Liver (tissue), 8 donors: ENCODE measurements at regions not wholly inside any gene's neighbourhood (a gene's known extent, or its start where the extent isn't known, plus 50 kb on each side); places are given as distances from the start of the nearest gene placed in this dataset.

Experiments
- DNase-seq: peaks from one replicate; pipeline ENCODE4 v3.0.0-alpha.2; 2017; ENCODE audit warnings: low spot score
- H3K27ac ChIP-seq, 2 donors: one replicate each; pipeline ENCODE4 v1.7.0; 2013; ENCODE audit warnings: inconsistent platforms in 2 of 2, low read length in 2 of 2, control low read depth in 1 of 2, low read depth in 1 of 2, mild to moderate bottlenecking in 1 of 2
- H3K27me3 ChIP-seq, 4 donors: one replicate each; pipeline versions ENCODE4 v1.6.1 to v1.7.0; 2013; ENCODE audit warnings: low read length in 3 of 4, inconsistent platforms in 1 of 4, mild to moderate bottlenecking in 1 of 4, moderate library complexity in 1 of 4; ENCODE audit not compliant: control insufficient read depth in 4 of 4, insufficient read depth in 4 of 4
- H3K36me3 ChIP-seq, 4 donors: one replicate each; pipeline versions ENCODE4 v1.6.1 to v1.7.0; 2013; ENCODE audit warnings: low read length in 3 of 4, mild to moderate bottlenecking in 3 of 4, low read depth in 1 of 4, moderate library complexity in 1 of 4; ENCODE audit not compliant: control insufficient read depth in 4 of 4, insufficient read depth in 3 of 4
- H3K4me1 ChIP-seq, 4 donors: one replicate each; pipeline versions ENCODE4 v1.6.1 to v1.7.0; 2013; ENCODE audit warnings: low read length in 3 of 4, mild to moderate bottlenecking in 3 of 4, moderate library complexity in 1 of 4; ENCODE audit not compliant: control insufficient read depth in 4 of 4, insufficient read depth in 4 of 4
- H3K4me3 ChIP-seq, 3 donors: one replicate each; pipeline versions ENCODE4 v1.6.1 to v1.7.0; 2013; ENCODE audit warnings: low read length in 3 of 3, control low read depth in 1 of 3, low read depth in 1 of 3, mild to moderate bottlenecking in 1 of 3
- H3K9ac ChIP-seq, 2 donors: one replicate each; pipeline ENCODE4 v1.7.0; 2013; ENCODE audit warnings: low read length in 2 of 2, mild to moderate bottlenecking in 2 of 2, moderate library complexity in 2 of 2, control low read depth in 1 of 2, low read depth in 1 of 2
- H3K9me3 ChIP-seq, 4 donors: one replicate each; pipeline versions ENCODE4 v1.6.1 to v1.7.0; 2013; ENCODE audit warnings: low read length in 3 of 4; ENCODE audit not compliant: control insufficient read depth in 4 of 4
- EGR1 ChIP-seq, 2 donors: IDR thresholded peaks; 2 replicates each; pipeline ENCODE4 v1.6.1; 2016 to 2018; ENCODE audit warnings: antibody characterized with exemption in 2 of 2, low read depth in 2 of 2
- FOXA1 ChIP-seq: IDR thresholded peaks from 2 replicates; pipeline ENCODE4 v1.6.1; 2016; ENCODE audit warnings: antibody characterized with exemption
- FOXA2 ChIP-seq: IDR thresholded peaks from 2 replicates; pipeline ENCODE4 v1.6.1; 2016; ENCODE audit warnings: antibody characterized with exemption
- GABPA ChIP-seq, 2 donors: IDR thresholded peaks in 1 of 2; conservative IDR thresholded peaks in 1 of 2; 2 replicates each; pipeline ENCODE4 v1.6.1; 2016; ENCODE audit warnings: antibody characterized with exemption in 2 of 2, mild to moderate bottlenecking in 1 of 2, moderate library complexity in 1 of 2
- HNF4A ChIP-seq, 2 donors: conservative IDR thresholded peaks; 2 replicates each; pipeline ENCODE4 v1.6.1; 2016; ENCODE audit warnings: antibody characterized with exemption in 2 of 2, mild to moderate bottlenecking in 2 of 2
- HNF4G ChIP-seq: IDR thresholded peaks from 2 replicates; pipeline ENCODE4 v1.6.1; 2016; ENCODE audit warnings: antibody characterized with exemption
- JUND ChIP-seq, 2 donors: IDR thresholded peaks; 2 replicates each; pipeline ENCODE4 v1.6.1; 2016; ENCODE audit warnings: antibody characterized with exemption in 2 of 2
- NR2F2 ChIP-seq: IDR thresholded peaks from 2 replicates; pipeline ENCODE4 v1.6.1; 2016; ENCODE audit warnings: antibody characterized with exemption
- RAD21 ChIP-seq, 2 donors: IDR thresholded peaks; 2 replicates each; pipeline ENCODE4 v1.6.1; 2016; ENCODE audit warnings: antibody characterized with exemption in 2 of 2, mild to moderate bottlenecking in 2 of 2
- RXRA ChIP-seq, 2 donors: IDR thresholded peaks; 2 replicates each; pipeline ENCODE4 v1.6.1; 2017 to 2018; ENCODE audit warnings: antibody characterized with exemption in 2 of 2, mild to moderate bottlenecking in 1 of 2
- SP1 ChIP-seq: IDR thresholded peaks from 2 replicates; pipeline ENCODE4 v1.6.1; 2018; ENCODE audit warnings: antibody characterized with exemption, mild to moderate bottlenecking
- TAF1 ChIP-seq: conservative IDR thresholded peaks from 2 replicates; pipeline ENCODE4 v1.6.1; 2016; ENCODE audit warnings: antibody characterized with exemption, mild to moderate bottlenecking
- YY1 ChIP-seq: IDR thresholded peaks from 2 replicates; pipeline ENCODE4 v1.6.1; 2016; ENCODE audit warnings: antibody characterized with exemption, mild to moderate bottlenecking
- WGBS: extraction: QIAGEN DNeasy Blood & Tissue Kit; methylation state at CpG from one replicate; pipeline ENCODE4 v1.1.7; 2013; 5-methylcytosine and 5-hydroxymethylcytosine counted together
- TF ChIP-seq, protein P1 (sequence below): IDR thresholded peaks from 2 replicates; pipeline ENCODE4 v1.6.1; 2016; ENCODE audit warnings: antibody characterized with exemption
- TF ChIP-seq, protein P2 (sequence below): IDR thresholded peaks from 2 replicates; pipeline ENCODE4 v1.6.1; 2016; ENCODE audit warnings: antibody characterized with exemption, mild to moderate bottlenecking
- TF ChIP-seq, protein P3 (sequence below): IDR thresholded peaks from 2 replicates; pipeline ENCODE4 v1.6.1; 2016; ENCODE audit warnings: antibody characterized with exemption
- TF ChIP-seq, protein P4 (sequence below): IDR thresholded peaks from 2 replicates; pipeline ENCODE4 v1.6.1; 2016; ENCODE audit warnings: antibody characterized with exemption
- TF ChIP-seq, protein P5 (sequence below): fragments of 150-350 bp; IDR thresholded peaks from 2 replicates; pipeline ENCODE4 v1.5.1; 2017; ENCODE audit warnings: improper control_type of control experiment, low read depth, low read length; ENCODE audit not compliant: missing input control
- donor health status: healthy.
- donor health status: healthy.
- donor health status: healthy.
- donor health status: healthy.
- donor health status: healthy.

DNA sequence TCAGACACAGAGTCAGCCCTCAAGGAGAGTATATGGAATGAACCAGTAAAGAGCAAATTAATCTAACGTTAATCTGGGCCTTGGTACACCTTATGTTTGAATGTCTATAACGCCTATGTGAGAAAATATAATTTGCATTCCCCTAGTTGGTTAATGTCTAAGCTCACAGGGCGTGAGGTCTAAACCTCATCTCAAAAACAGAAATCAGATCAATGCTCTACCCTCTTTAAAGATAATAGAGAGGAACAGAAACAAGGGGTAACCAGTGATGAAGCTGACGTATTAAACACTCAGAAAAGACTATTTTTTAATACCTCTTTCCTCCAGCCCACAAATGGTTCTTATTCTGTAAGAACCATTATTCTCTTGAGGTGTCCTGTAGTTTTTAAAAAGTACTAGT, 369.2 kb upstream of the NOCT start (continued):
- TF ChIP-seq EGR1 (IDR thresholded peaks at IDR 0.05; ENCODE audit: low read depth in 2 of 2) (no peak), HNF4G (no peak), NR2F2 (no peak), GABPA (IDR thresholded peaks at IDR 0.05 in 1 of 2, conservative IDR thresholded peaks at IDR 0.05 in 1 of 2) (no peak)
- TF ChIP-seq, protein P1, sequence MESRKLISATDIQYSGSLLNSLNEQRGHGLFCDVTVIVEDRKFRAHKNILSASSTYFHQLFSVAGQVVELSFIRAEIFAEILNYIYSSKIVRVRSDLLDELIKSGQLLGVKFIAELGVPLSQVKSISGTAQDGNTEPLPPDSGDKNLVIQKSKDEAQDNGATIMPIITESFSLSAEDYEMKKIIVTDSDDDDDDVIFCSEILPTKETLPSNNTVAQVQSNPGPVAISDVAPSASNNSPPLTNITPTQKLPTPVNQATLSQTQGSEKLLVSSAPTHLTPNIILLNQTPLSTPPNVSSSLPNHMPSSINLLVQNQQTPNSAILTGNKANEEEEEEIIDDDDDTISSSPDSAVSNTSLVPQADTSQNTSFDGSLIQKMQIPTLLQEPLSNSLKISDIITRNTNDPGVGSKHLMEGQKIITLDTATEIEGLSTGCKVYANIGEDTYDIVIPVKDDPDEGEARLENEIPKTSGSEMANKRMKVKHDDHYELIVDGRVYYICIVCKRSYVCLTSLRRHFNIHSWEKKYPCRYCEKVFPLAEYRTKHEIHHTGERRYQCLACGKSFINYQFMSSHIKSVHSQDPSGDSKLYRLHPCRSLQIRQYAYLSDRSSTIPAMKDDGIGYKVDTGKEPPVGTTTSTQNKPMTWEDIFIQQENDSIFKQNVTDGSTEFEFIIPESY: no peak

DNA sequence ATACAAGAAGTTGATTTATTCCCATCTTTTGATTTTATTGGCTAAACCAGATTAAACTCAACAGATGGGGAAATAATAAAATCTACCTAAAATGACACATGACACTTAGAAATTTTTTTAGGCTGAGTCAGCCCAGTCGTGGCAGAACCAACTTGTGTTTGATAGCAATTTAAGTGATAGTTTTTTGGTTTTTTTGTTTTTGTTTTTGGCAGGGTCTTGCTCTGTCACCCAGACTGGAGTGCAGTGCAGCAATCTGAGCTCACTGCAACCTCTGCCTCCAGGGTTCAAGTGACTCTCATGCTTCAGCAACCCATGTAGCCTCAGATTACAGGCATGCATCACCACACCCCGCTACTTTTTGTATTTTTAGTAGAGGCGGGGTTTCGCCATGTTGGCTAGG, 370.3 kb upstream of the NOCT start:
- 70% methylated on average over 4 of the region's 4 CpGs for WGBS
- H3K36me3 ChIP-seq: no peaks in the 10 kb centered on the region
- no peak for DNase-seq
- H3K4me1 ChIP-seq: no peaks in the 10 kb centered on the region
- TF ChIP-seq, protein P2, sequence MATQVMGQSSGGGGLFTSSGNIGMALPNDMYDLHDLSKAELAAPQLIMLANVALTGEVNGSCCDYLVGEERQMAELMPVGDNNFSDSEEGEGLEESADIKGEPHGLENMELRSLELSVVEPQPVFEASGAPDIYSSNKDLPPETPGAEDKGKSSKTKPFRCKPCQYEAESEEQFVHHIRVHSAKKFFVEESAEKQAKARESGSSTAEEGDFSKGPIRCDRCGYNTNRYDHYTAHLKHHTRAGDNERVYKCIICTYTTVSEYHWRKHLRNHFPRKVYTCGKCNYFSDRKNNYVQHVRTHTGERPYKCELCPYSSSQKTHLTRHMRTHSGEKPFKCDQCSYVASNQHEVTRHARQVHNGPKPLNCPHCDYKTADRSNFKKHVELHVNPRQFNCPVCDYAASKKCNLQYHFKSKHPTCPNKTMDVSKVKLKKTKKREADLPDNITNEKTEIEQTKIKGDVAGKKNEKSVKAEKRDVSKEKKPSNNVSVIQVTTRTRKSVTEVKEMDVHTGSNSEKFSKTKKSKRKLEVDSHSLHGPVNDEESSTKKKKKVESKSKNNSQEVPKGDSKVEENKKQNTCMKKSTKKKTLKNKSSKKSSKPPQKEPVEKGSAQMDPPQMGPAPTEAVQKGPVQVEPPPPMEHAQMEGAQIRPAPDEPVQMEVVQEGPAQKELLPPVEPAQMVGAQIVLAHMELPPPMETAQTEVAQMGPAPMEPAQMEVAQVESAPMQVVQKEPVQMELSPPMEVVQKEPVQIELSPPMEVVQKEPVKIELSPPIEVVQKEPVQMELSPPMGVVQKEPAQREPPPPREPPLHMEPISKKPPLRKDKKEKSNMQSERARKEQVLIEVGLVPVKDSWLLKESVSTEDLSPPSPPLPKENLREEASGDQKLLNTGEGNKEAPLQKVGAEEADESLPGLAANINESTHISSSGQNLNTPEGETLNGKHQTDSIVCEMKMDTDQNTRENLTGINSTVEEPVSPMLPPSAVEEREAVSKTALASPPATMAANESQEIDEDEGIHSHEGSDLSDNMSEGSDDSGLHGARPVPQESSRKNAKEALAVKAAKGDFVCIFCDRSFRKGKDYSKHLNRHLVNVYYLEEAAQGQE: no peak
- TF ChIP-seq, protein P3, sequence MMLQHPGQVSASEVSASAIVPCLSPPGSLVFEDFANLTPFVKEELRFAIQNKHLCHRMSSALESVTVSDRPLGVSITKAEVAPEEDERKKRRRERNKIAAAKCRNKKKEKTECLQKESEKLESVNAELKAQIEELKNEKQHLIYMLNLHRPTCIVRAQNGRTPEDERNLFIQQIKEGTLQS: no peak
- H3K27me3 ChIP-seq: no peaks in the 10 kb centered on the region
- no peak overlapping the region for H3K27ac ChIP-seq
- H3K4me3 ChIP-seq: no peak overlapping the region
- H3K9me3 ChIP-seq: no peaks in the 10 kb centered on the region
- H3K9ac ChIP-seq: no peak overlapping the region

DNA sequence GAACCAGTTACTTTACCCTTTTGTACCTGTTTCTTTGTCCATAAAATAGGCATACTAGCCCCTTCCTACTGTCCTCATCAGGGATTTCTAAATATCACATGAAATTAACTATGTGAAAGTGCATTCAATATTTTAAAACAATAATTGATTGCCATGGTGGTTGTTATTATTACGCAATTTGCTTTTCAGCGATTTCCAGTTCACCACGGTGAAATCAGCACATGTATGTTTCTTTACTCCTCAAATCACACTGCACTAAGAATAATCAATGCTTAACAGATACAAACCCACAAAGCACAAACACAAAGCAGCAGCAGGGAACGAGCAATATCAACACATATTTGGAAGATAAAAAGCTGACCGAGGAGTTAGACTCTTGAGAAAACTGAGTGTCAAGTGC, 371.3 kb upstream of the NOCT start:
- H3K9ac ChIP-seq: no peak overlapping the region
- H3K9me3 ChIP-seq: no peaks in the 10 kb centered on the region
- no peak overlapping the region for H3K4me3 ChIP-seq
- H3K36me3 ChIP-seq: no peaks in the 10 kb centered on the region
- 58% methylated on average over 5 of the region's 5 CpGs for WGBS
- no peaks in the 10 kb centered on the region for H3K27me3 ChIP-seq
- no peak for DNase-seq
- H3K4me1 ChIP-seq: no peaks in the 10 kb centered on the region
- H3K27ac ChIP-seq: no peak overlapping the region
- TF ChIP-seq, protein P1: no peak
- TF ChIP-seq SP1: no peak
- no peak for TF ChIP-seq GABPA (IDR thresholded peaks at IDR 0.05 in 1 of 2, conservative IDR thresholded peaks at IDR 0.05 in 1 of 2)
- TF ChIP-seq, protein P4, sequence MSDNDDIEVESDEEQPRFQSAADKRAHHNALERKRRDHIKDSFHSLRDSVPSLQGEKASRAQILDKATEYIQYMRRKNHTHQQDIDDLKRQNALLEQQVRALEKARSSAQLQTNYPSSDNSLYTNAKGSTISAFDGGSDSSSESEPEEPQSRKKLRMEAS: no peak
- TF ChIP-seq FOXA2: no peak
- TF ChIP-seq RXRA (IDR thresholded peaks at IDR 0.05): no peak
- no peak for TF ChIP-seq RAD21 (IDR thresholded peaks at IDR 0.05)
- no peak for TF ChIP-seq EGR1 (IDR thresholded peaks at IDR 0.05; ENCODE audit: low read depth in 2 of 2)
- TF ChIP-seq YY1: no peak
- TF ChIP-seq HNF4A (conservative IDR thresholded peaks at IDR 0.05): no peak
- TF ChIP-seq FOXA1: no peak
- TF ChIP-seq NR2F2: no peak
- no peak for TF ChIP-seq TAF1
- TF ChIP-seq, protein P3: no peak
- TF ChIP-seq, protein P5, sequence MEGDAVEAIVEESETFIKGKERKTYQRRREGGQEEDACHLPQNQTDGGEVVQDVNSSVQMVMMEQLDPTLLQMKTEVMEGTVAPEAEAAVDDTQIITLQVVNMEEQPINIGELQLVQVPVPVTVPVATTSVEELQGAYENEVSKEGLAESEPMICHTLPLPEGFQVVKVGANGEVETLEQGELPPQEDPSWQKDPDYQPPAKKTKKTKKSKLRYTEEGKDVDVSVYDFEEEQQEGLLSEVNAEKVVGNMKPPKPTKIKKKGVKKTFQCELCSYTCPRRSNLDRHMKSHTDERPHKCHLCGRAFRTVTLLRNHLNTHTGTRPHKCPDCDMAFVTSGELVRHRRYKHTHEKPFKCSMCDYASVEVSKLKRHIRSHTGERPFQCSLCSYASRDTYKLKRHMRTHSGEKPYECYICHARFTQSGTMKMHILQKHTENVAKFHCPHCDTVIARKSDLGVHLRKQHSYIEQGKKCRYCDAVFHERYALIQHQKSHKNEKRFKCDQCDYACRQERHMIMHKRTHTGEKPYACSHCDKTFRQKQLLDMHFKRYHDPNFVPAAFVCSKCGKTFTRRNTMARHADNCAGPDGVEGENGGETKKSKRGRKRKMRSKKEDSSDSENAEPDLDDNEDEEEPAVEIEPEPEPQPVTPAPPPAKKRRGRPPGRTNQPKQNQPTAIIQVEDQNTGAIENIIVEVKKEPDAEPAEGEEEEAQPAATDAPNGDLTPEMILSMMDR: no peak
- no peak for TF ChIP-seq HNF4G
- no peak for TF ChIP-seq JUND (IDR thresholded peaks at IDR 0.05)
